NT2/D1 (cell line): ENCODE measurements at regions not wholly inside any gene's neighbourhood (a gene's known extent, or its start where the extent isn't known, plus 50 kb on each side); places are given as distances from the start of the nearest gene placed in this dataset.

ENCODE experiments used
- DNase-seq: peaks from one replicate; pipeline ENCODE4 v3.0.0-alpha.2; 2011; ENCODE audit warnings: low read depth, low spot score
- H3K27me3 ChIP-seq: 2 replicates; pipeline ENCODE4 v1.6.0; 2011; ENCODE audit warnings: mild to moderate bottlenecking; ENCODE audit not compliant: insufficient read length, insufficient read depth
- H3K36me3 ChIP-seq: 2 replicates; pipeline ENCODE4 v1.6.1; 2011; ENCODE audit warnings: mild to moderate bottlenecking, low read length, mixed read lengths; ENCODE audit not compliant: insufficient read depth, insufficient read length
- H3K4me1 ChIP-seq: 2 replicates; pipeline ENCODE4 v1.5.1; 2011; ENCODE audit not compliant: insufficient read depth, insufficient read length
- H3K4me3 ChIP-seq: 2 replicates; pipeline ENCODE4 v1.5.1; 2011; ENCODE audit warnings: low read depth; ENCODE audit not compliant: insufficient read length
- H3K9ac ChIP-seq: 2 replicates; pipeline ENCODE4 v1.6.0; 2011; ENCODE audit warnings: low read depth; ENCODE audit not compliant: insufficient read length
- H3K9me3 ChIP-seq: 2 replicates; pipeline ENCODE4 v1.5.1; 2011; ENCODE audit warnings: mild to moderate bottlenecking, low read length; ENCODE audit not compliant: insufficient read depth
- SUZ12 ChIP-seq: IDR thresholded peaks from 2 replicates; pipeline ENCODE4 v1.6.1; 2011; ENCODE audit not compliant: insufficient read length, insufficient read depth; ENCODE audit errors: extremely low read depth
- YY1 ChIP-seq: IDR thresholded peaks from 2 replicates; pipeline ENCODE4 v1.6.1; 2011; ENCODE audit not compliant: insufficient read length, insufficient read depth
- ZNF274 ChIP-seq: IDR thresholded peaks from 2 replicates; pipeline ENCODE4 v1.6.1; 2011; ENCODE audit warnings: mild to moderate bottlenecking, low read depth, low read length

- Histone ChIP-seq H3K9ac (no peak overlapping the region), H3K27me3 (no peaks in the 10 kb centered on the region), H3K4me3 (no peak overlapping the region), H3K4me1 (peaks cover 6% of the 10 kb centered on the region), H3K9me3 (peaks cover 8% of the 10 kb centered on the region; the same call in 1 of the 2 replicates), H3K36me3 (no peaks in the 10 kb centered on the region)
- TF ChIP-seq YY1: no peak
- no peak for TF ChIP-seq SUZ12
- no peak for TF ChIP-seq ZNF274
- no peak for DNase-seq
Observed at GRCh38 chr20:17856024-17856564, 112.5 kb downstream of the SNX5 start.

GRCh38 chr20:17854307-17854903 is 114.2 kb downstream of the SNX5 start:
- Histone ChIP-seq H3K4me3 (no peak overlapping the region), H3K9ac (no peak overlapping the region), H3K27me3 (no peaks in the 10 kb centered on the region), H3K36me3 (no peaks in the 10 kb centered on the region), H3K4me1 (peaks cover 5% of the 10 kb centered on the region), H3K9me3 (peaks cover 8% of the 10 kb centered on the region; the same call in 1 of the 2 replicates)
- TF ChIP-seq SUZ12: no peak
- no peak for TF ChIP-seq ZNF274
- TF ChIP-seq YY1: no peak
- DNase-seq: peak; percentile 27

- no peak for TF ChIP-seq ZNF274
- no peak for TF ChIP-seq YY1
- no peak for TF ChIP-seq SUZ12
Observed at GRCh38 chr20:17852323-17852722, 116.3 kb downstream of the SNX5 start.

GRCh38 chr20:17850684-17851026 is 117.9 kb downstream of the SNX5 start:
- Histone ChIP-seq H3K9ac (no peak overlapping the region), H3K4me1 (peaks cover 3% of the 10 kb centered on the region), H3K4me3 (no peak overlapping the region), H3K9me3 (no peaks in the 10 kb centered on the region), H3K36me3 (no peaks in the 10 kb centered on the region), H3K27me3 (no peaks in the 10 kb centered on the region)
- DNase-seq: no peak
- no peak for TF ChIP-seq SUZ12
- no peak for TF ChIP-seq YY1
- no peak for TF ChIP-seq ZNF274

More at GRCh38 chr20:17852323-17852722, 116.3 kb downstream of the SNX5 start:
- peaks cover 7% of the 10 kb centered on the region; the same call in 1 of the 2 replicates for H3K9me3 ChIP-seq
- no peaks in the 10 kb centered on the region for H3K27me3 ChIP-seq
- H3K9ac ChIP-seq: no peak overlapping the region
- no peak overlapping the region for H3K4me3 ChIP-seq
- H3K36me3 ChIP-seq: no peaks in the 10 kb centered on the region
- no peak for DNase-seq
- H3K4me1 ChIP-seq: peaks cover 3% of the 10 kb centered on the region

GRCh38 chr20:17849901-17850683 is 118.5 kb downstream of the SNX5 start:
- TF ChIP-seq SUZ12: no peak
- no peak for TF ChIP-seq ZNF274
- no peak for TF ChIP-seq YY1
- no peaks in the 10 kb centered on the region for H3K9me3 ChIP-seq
- H3K9ac ChIP-seq: no peak overlapping the region
- no peaks in the 10 kb centered on the region for H3K27me3 ChIP-seq
- H3K36me3 ChIP-seq: no peaks in the 10 kb centered on the region
- H3K4me1 ChIP-seq: peaks cover 3% of the 10 kb centered on the region
- no peak for DNase-seq
- H3K4me3 ChIP-seq: no peak overlapping the region

- TF ChIP-seq YY1 (no peak), SUZ12 (no peak)
- no peaks in the 10 kb centered on the region for H3K4me1 ChIP-seq
- DNase-seq: no peak
- no peak overlapping the region for H3K9ac ChIP-seq
- H3K4me3 ChIP-seq: no peak overlapping the region
- H3K9me3 ChIP-seq: no peaks in the 10 kb centered on the region
- H3K36me3 ChIP-seq: no peaks in the 10 kb centered on the region
- no peaks in the 10 kb centered on the region for H3K27me3 ChIP-seq
Observed at GRCh38 chr20:17849138-17849900, 119.3 kb downstream of the SNX5 start.
